ENCODE measurements at regions not wholly inside any gene's neighbourhood (a gene's known extent, or its start where the extent isn't known, plus 50 kb on each side); places are given as distances from the start of the nearest gene placed in this dataset.

- TF ChIP-seq CTCF (conservative IDR thresholded peaks at IDR 0.05; ENCODE audit: low read depth, low read length): no peak
- no peak for TF ChIP-seq EZH2 (IDR thresholded peaks at IDR 0.05; ENCODE audit: low read length, unreplicated experiment)
- no peak for TF ChIP-seq EZH2phosphoT487 (IDR thresholded peaks at IDR 0.05; ENCODE audit: borderline replicate concordance, low read length)
Observed at GRCh38 chr16:73113336-73113735, 65.4 kb upstream of the ZFHX3 start.

All from PC-3 (cell line).